ENCODE measurements at regions not wholly inside any gene's neighbourhood (a gene's known extent, or its start where the extent isn't known, plus 50 kb on each side); places are given as distances from the start of the nearest gene placed in this dataset.

DNA sequence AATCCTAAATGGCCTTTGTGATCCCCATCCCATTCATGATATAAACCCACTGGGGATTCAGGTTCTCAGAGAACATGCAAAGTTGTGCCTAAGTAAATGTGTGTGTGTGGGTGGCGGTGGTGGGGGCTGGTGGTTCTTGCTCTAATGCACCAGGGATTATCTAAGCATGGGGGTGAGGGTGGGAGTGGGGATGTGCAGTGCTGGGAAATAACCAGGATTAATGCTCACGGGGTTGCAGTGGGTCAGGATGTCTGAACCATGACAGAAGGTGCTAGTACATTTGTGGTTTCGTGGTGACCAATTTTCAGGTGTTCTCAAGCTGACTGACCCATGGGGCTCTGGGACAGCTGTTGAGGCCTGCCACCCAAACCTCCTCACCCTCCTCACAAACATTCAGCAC lies 101.0 kb downstream of the ZNF608 start:
- intact Hi-C loops (cut with DNase I; ENCODE audit: low total_unique reads): no loop called here
- H3K27me3 ChIP-seq: peaks cover 0 to 3% (median 0%) of the 10 kb centered on the region in 3 donors
- WGBS, 5 donors: 87 to 95% (median 89%) methylated on average over 3 of the region's 3 CpGs
- H3K4me3 ChIP-seq: no peak overlapping the region
- no peak for DNase-seq
- no peaks in the 10 kb centered on the region for H3K9me3 ChIP-seq
- TF ChIP-seq EP300 (IDR thresholded peaks at IDR 0.05) (no peak), POLR2AphosphoS5 (IDR thresholded peaks at IDR 0.05) (no peak), POLR2A (IDR thresholded peaks at IDR 0.05) (no peak)
- TF ChIP-seq, protein P1, sequence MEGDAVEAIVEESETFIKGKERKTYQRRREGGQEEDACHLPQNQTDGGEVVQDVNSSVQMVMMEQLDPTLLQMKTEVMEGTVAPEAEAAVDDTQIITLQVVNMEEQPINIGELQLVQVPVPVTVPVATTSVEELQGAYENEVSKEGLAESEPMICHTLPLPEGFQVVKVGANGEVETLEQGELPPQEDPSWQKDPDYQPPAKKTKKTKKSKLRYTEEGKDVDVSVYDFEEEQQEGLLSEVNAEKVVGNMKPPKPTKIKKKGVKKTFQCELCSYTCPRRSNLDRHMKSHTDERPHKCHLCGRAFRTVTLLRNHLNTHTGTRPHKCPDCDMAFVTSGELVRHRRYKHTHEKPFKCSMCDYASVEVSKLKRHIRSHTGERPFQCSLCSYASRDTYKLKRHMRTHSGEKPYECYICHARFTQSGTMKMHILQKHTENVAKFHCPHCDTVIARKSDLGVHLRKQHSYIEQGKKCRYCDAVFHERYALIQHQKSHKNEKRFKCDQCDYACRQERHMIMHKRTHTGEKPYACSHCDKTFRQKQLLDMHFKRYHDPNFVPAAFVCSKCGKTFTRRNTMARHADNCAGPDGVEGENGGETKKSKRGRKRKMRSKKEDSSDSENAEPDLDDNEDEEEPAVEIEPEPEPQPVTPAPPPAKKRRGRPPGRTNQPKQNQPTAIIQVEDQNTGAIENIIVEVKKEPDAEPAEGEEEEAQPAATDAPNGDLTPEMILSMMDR (IDR thresholded peaks at IDR 0.05): no peak
- H3K4me1 ChIP-seq: peaks cover 16 to 36% (median 21%) of the 10 kb centered on the region in 4 donors
- H3K36me3 ChIP-seq: peaks cover 11 to 47% (median 34%) of the 10 kb centered on the region in 4 donors
- H3K27ac ChIP-seq: no peak overlapping the region

DNA sequence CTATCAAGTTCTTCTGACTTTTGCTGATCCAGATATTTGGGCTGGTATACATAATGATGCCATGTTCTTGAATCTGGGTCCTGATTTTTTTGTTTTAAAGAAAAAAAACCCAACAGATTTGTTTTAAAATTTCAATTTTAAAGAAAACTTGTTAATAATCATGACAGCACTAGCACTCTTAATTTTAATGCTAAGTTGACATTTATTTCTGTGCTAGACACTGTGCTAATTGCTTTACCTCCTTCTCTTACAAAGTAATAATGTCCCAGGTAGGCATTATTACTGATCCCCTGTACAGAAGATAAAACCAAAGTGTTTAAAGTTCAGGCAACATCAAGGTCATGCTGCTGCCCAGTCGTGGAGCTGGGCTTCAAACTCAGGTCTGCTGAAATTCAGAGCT lies 101.9 kb downstream of the ZNF608 start:
- Histone ChIP-seq H3K27ac (no peak overlapping the region), H3K9me3 (no peaks in the 10 kb centered on the region), H3K4me3 (no peak overlapping the region), H3K4me1 (peaks cover 10 to 28% (median 15%) of the 10 kb centered on the region in 4 donors), H3K27me3 (peaks cover 0 to 3% (median 0%) of the 10 kb centered on the region in 3 donors), H3K36me3 (peaks cover 11 to 50% (median 38%) of the 10 kb centered on the region in 4 donors)
- intact Hi-C loops (cut with DNase I; ENCODE audit: low total_unique reads): no loop called here
- 52 to 56% (median 53%) methylated on average over 1 of the region's 1 CpG for WGBS, 5 donors
- no peak for DNase-seq
- no peak for TF ChIP-seq POLR2AphosphoS5 (IDR thresholded peaks at IDR 0.05)
- TF ChIP-seq POLR2A (IDR thresholded peaks at IDR 0.05): no peak
- no peak for TF ChIP-seq EP300 (IDR thresholded peaks at IDR 0.05)
- TF ChIP-seq, protein P1 (IDR thresholded peaks at IDR 0.05): no peak

DNA sequence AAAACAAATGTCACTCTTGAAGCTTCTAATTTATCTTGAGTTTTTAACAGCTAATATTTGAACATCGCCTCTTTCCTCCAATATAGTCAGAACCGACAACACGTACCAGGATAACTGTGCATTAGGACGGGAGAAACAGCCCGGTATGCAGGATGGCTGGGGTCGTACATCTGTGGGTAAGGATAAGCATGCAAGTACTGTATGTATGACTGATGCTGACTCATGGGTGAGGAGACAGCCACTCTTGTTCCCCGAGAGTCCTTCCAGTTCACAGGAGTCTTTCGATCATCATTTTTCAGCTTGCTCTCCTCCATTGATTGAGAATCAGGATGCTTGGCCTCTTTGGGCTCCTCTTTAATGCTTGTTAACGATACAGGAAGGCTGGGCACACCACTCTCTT lies 102.3 kb downstream of the ZNF608 start:
- Histone ChIP-seq H3K36me3 (peaks cover 11 to 54% (median 41%) of the 10 kb centered on the region in 4 donors), H3K4me1 (peaks cover 5 to 23% (median 10%) of the 10 kb centered on the region in 4 donors), H3K27ac (no peak overlapping the region), H3K27me3 (peaks cover 0 to 3% (median 0%) of the 10 kb centered on the region in 3 donors), H3K4me3 (no peak overlapping the region), H3K9me3 (no peaks in the 10 kb centered on the region)
- WGBS, 5 donors: 89 to 95% (median 90%) methylated on average over 9 of the region's 9 CpGs
- intact Hi-C loops (cut with DNase I; ENCODE audit: low total_unique reads): no loop called here
- TF ChIP-seq POLR2A (IDR thresholded peaks at IDR 0.05) (no peak), POLR2AphosphoS5 (IDR thresholded peaks at IDR 0.05) (no peak), EP300 (IDR thresholded peaks at IDR 0.05) (no peak)
- TF ChIP-seq, protein P1 (IDR thresholded peaks at IDR 0.05): no peak
- DNase-seq: no peak

DNA sequence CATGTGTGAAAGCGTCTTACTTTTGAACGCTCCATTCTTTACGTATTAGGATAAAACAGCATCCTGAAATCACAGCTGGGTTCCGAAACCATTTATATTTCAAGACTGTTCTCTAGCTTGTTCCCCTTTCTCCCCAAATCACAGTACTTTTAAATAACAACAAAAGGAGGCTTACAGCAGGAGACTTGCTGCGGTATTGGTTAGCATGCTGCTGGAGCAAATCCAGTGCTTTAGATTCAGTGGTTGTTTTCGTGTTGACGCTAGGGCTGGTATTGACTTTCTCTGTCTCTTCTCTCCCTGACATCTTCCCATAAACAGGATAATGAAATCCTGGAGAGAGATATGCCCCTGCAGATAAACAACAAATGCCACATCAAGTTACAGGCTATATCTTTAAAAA lies 103.1 kb downstream of the ZNF608 start:
- Histone ChIP-seq H3K27ac (no peak overlapping the region), H3K4me1 (peaks cover 0 to 15% (median 6%) of the 10 kb centered on the region in 4 donors), H3K27me3 (peaks cover 0 to 3% (median 0%) of the 10 kb centered on the region in 3 donors), H3K4me3 (no peak overlapping the region), H3K9me3 (no peaks in the 10 kb centered on the region), H3K36me3 (peaks cover 10 to 54% (median 41%) of the 10 kb centered on the region in 4 donors)
- intact Hi-C loops (cut with DNase I; ENCODE audit: low total_unique reads): no loop called here
- WGBS, 5 donors: 94 to 97% (median 96%) methylated on average over 7 of the region's 7 CpGs
- DNase-seq: no peak
- TF ChIP-seq EP300 (IDR thresholded peaks at IDR 0.05) (no peak), POLR2A (IDR thresholded peaks at IDR 0.05) (no peak), POLR2AphosphoS5 (IDR thresholded peaks at IDR 0.05) (no peak)
- TF ChIP-seq, protein P1 (IDR thresholded peaks at IDR 0.05): no peak

All from stomach (tissue), 8 donors.